HUES64 (cell line): ENCODE measurements at regions not wholly inside any gene's neighbourhood (a gene's known extent, or its start where the extent isn't known, plus 50 kb on each side); places are given as distances from the start of the nearest gene placed in this dataset.

ENCODE experiments used
- H3K27ac ChIP-seq: 2 replicates; pipeline ENCODE4 v1.7.0; 2013; ENCODE audit warnings: low read depth, low read length, inconsistent platforms
- H3K27me3 ChIP-seq: 2 replicates; pipeline ENCODE4 v1.6.1; 2013; ENCODE audit warnings: mild to moderate bottlenecking, low read length; ENCODE audit not compliant: insufficient read depth
- H3K36me3 ChIP-seq: 2 replicates; pipeline ENCODE4 v1.6.1; 2013; ENCODE audit warnings: mild to moderate bottlenecking, low read length; ENCODE audit not compliant: insufficient read depth
- H3K4me1 ChIP-seq: 2 replicates; pipeline ENCODE4 v1.6.1; 2013; ENCODE audit warnings: mild to moderate bottlenecking, low read length, moderate library complexity; ENCODE audit not compliant: insufficient read depth
- H3K4me3 ChIP-seq: 2 replicates; pipeline ENCODE4 v1.5.1; 2013; ENCODE audit warnings: mild to moderate bottlenecking, low read length, moderate library complexity
- H3K9ac ChIP-seq: 2 replicates; pipeline ENCODE4 v1.6.1; 2013; ENCODE audit warnings: mild to moderate bottlenecking, low read depth, low read length
- H3K9me3 ChIP-seq: 2 replicates; pipeline ENCODE4 v1.6.1; 2013; ENCODE audit warnings: low read depth, low read length; ENCODE audit not compliant: insufficient read depth
- WGBS: fragments of 150-250, 120-280 bp; methylation state at CpG from one replicate; pipeline ENCODE4 v1.1.7; 2013; ENCODE audit warnings: missing lambda C conversion rate; 5-methylcytosine and 5-hydroxymethylcytosine counted together

DNA sequence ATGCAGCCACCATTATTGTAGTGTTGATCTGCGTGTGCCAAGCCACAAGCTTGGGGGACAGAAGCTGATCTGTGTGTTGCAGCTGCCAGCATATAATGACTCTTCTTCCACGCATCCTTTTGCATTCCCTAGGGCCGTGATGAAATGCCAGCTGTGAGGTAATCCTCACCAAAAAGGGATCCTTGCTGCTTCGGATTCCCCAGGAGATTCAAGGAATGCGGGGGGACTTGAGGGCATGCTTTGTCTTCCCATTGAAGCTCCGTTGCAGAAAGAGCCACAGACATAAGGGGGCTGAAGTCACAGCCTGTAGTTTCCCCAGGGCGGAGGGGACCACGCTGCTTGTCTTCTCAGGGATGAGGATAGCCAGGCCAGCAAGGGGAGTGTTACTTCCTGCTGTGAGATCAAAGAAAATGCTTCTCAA, 281.6 kb upstream of the FMN2 start:
- no peak overlapping the region for H3K4me3 ChIP-seq
- H3K27me3 ChIP-seq: no peaks in the 10 kb centered on the region
- H3K9ac ChIP-seq: no peak overlapping the region
- H3K27ac ChIP-seq: peak overlapping the region; percentile 41; the same call in 1 of the 2 replicates
- peaks cover 49% of the 10 kb centered on the region for H3K4me1 ChIP-seq
- no peaks in the 10 kb centered on the region for H3K36me3 ChIP-seq
- no peaks in the 10 kb centered on the region for H3K9me3 ChIP-seq
- 15% methylated on average over 8 of the region's 8 CpGs for WGBS

- WGBS: 9% methylated on average over 7 of the region's 7 CpGs
- no peaks in the 10 kb centered on the region for H3K9me3 ChIP-seq
- H3K27ac ChIP-seq: peak overlapping the region; percentile 38; the same call in 1 of the 2 replicates
- peaks cover 59% of the 10 kb centered on the region for H3K4me1 ChIP-seq
- no peaks in the 10 kb centered on the region for H3K36me3 ChIP-seq
- H3K27me3 ChIP-seq: no peaks in the 10 kb centered on the region
- H3K4me3 ChIP-seq: no peak overlapping the region
- H3K9ac ChIP-seq: no peak overlapping the region
Measured at GRCh38 chr1:239811211-239811885, 280.3 kb upstream of the FMN2 start.

GRCh38 chr1:239812580-239812979, 279.1 kb upstream of the FMN2 start:
- Histone ChIP-seq H3K27me3 (no peaks in the 10 kb centered on the region), H3K36me3 (no peaks in the 10 kb centered on the region), H3K9ac (no peak overlapping the region), H3K27ac (no peak overlapping the region), H3K4me1 (peaks cover 56% of the 10 kb centered on the region), H3K4me3 (no peak overlapping the region), H3K9me3 (no peaks in the 10 kb centered on the region)
- 89% methylated on average over 1 of the region's 1 CpG for WGBS

GRCh38 chr1:239814306-239814881, 277.3 kb upstream of the FMN2 start:
- Histone ChIP-seq H3K4me3 (no peak overlapping the region), H3K9me3 (no peaks in the 10 kb centered on the region), H3K4me1 (peaks cover 50% of the 10 kb centered on the region), H3K36me3 (no peaks in the 10 kb centered on the region), H3K27me3 (no peaks in the 10 kb centered on the region), H3K9ac (no peak overlapping the region), H3K27ac (peak overlapping the region; percentile 58)
- 38% methylated on average over 8 of the region's 8 CpGs for WGBS

GRCh38 chr1:239815074-239815473, 276.6 kb upstream of the FMN2 start:
- H3K4me1 ChIP-seq: peaks cover 46% of the 10 kb centered on the region
- peak overlapping the region; percentile 58 for H3K27ac ChIP-seq
- H3K9me3 ChIP-seq: no peaks in the 10 kb centered on the region
- WGBS: 92% methylated on average over 4 of the region's 4 CpGs
- H3K4me3 ChIP-seq: no peak overlapping the region
- H3K36me3 ChIP-seq: no peaks in the 10 kb centered on the region
- H3K27me3 ChIP-seq: no peaks in the 10 kb centered on the region
- no peak overlapping the region for H3K9ac ChIP-seq

DNA sequence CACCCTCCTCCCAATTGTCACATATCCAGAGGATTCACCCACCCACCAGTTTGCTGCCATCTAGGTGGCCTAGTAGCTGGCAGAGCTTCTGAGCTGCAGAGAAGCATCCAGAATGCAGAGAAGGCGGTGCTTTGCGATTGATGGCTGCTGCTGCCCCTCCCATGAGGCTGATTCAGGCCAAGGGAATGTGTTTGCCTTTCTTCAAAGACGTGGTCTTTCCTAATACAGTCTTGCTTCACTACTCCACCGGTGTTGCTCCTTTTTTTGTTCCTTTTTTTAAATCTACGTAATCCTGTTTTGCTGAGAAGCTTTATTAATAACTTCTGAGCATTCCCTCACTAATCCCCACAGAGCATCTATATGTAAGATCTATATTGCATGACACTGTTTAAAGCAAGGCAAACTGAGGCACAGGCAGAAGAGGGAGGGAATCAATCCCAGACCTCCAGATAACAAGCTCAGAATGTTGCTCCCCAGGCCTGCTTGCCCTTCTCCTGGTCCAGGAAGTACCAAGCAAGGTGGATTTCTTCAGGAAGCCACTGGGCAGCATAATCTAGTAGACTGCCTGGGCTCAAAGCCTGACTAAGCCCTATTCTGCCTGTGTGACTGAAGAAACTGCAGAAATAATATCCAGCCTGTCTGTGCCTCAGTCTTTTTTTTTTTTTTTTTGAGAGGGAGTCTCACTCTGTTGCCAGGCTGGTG, 275.5 kb upstream of the FMN2 start:
- 34% methylated on average over 5 of the region's 5 CpGs for WGBS
- H3K27ac ChIP-seq: peak overlapping the region; percentile 73
- peaks cover 34% of the 10 kb centered on the region for H3K4me1 ChIP-seq
- H3K9ac ChIP-seq: no peak overlapping the region
- no peak overlapping the region for H3K4me3 ChIP-seq
- H3K36me3 ChIP-seq: no peaks in the 10 kb centered on the region
- H3K27me3 ChIP-seq: no peaks in the 10 kb centered on the region
- H3K9me3 ChIP-seq: no peaks in the 10 kb centered on the region

DNA sequence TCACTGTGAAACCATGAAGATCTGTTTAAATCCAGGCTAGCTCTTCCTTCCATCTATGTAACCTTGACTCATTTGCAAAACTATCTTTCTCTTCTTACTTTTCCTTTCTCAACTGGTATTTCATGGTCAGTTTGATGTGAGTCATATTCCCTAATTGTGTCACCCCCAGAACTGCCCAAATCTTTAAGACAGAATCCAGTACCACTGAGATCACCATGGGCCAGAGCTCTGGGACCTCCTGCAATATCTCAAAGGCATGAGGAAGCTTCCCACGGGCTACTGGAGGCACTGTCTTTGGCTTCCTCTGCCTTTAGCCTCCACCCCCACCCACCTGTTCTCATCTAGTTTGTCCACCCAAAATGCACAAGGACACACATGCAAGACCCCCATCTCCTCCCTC, 274.4 kb upstream of the FMN2 start:
- no peak overlapping the region for H3K27ac ChIP-seq
- H3K4me1 ChIP-seq: peaks cover 27% of the 10 kb centered on the region
- no peak overlapping the region for H3K4me3 ChIP-seq
- 78% methylated on average over 1 of the region's 1 CpG for whole genome bisulfite sequencing
- H3K9me3 ChIP-seq: no peaks in the 10 kb centered on the region
- no peaks in the 10 kb centered on the region for H3K36me3 ChIP-seq
- no peaks in the 10 kb centered on the region for H3K27me3 ChIP-seq
- no peak overlapping the region for H3K9ac ChIP-seq

- Histone ChIP-seq H3K4me1 (peaks cover 27% of the 10 kb centered on the region), H3K4me3 (no peak overlapping the region), H3K27me3 (no peaks in the 10 kb centered on the region), H3K36me3 (no peaks in the 10 kb centered on the region), H3K27ac (no peak overlapping the region), H3K9me3 (no peaks in the 10 kb centered on the region), H3K9ac (no peak overlapping the region)
- 91% methylated on average over 7 of the region's 7 CpGs for WGBS
Measured at GRCh38 chr1:239817801-239818200, 273.9 kb upstream of the FMN2 start.

DNA sequence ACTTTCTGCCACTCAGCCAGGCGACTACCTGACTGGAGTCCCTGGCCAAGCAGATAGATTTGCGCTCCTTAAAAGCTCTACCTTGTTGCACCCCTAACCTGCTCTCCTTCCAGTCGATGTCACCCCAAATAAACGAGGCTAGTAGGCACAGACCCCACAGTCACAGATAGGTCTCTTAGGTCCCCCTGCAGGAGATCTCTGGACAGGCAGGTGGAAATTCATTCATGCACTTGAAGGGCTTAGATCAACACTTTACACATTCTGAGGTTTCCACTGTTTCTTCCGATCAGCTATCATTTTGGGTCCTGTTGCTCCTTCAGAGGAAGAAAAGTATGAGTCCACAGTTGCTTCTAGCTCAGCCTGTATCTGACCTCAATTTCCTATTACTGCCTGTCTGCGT, 272.6 kb upstream of the FMN2 start:
- 90% methylated on average over 6 of the region's 6 CpGs for WGBS
- no peaks in the 10 kb centered on the region for H3K36me3 ChIP-seq
- no peaks in the 10 kb centered on the region for H3K27me3 ChIP-seq
- peaks cover 24% of the 10 kb centered on the region for H3K4me1 ChIP-seq
- no peaks in the 10 kb centered on the region for H3K9me3 ChIP-seq
- no peak overlapping the region for H3K9ac ChIP-seq
- no peak overlapping the region for H3K4me3 ChIP-seq
- H3K27ac ChIP-seq: no peak overlapping the region

GRCh38 chr1:239819756-239820250, 271.9 kb upstream of the FMN2 start:
- 97% methylated on average over 10 of the region's 10 CpGs for WGBS
- no peak overlapping the region for H3K27ac ChIP-seq
- H3K4me1 ChIP-seq: peaks cover 17% of the 10 kb centered on the region
- H3K9me3 ChIP-seq: no peaks in the 10 kb centered on the region
- H3K27me3 ChIP-seq: no peaks in the 10 kb centered on the region
- no peak overlapping the region for H3K4me3 ChIP-seq
- H3K36me3 ChIP-seq: no peaks in the 10 kb centered on the region
- H3K9ac ChIP-seq: no peak overlapping the region

GRCh38 chr1:239823852-239824251, 267.8 kb upstream of the FMN2 start:
- Histone ChIP-seq H3K9ac (no peak overlapping the region), H3K4me1 (no peaks in the 10 kb centered on the region), H3K4me3 (no peak overlapping the region), H3K27ac (no peak overlapping the region), H3K27me3 (no peaks in the 10 kb centered on the region), H3K9me3 (no peaks in the 10 kb centered on the region), H3K36me3 (no peaks in the 10 kb centered on the region)
- 93% methylated on average over 13 of the region's 13 CpGs for WGBS
